Right atrium auricular region (tissue), 2 donors: ENCODE measurements at regions not wholly inside any gene's neighbourhood (a gene's known extent, or its start where the extent isn't known, plus 50 kb on each side); places are given as distances from the start of the nearest gene placed in this dataset.

ENCODE experiments used
- DNase-seq: peaks from one replicate; pipeline ENCODE4 v3.0.0-alpha.2; 2019; ENCODE audit warnings: low spot score
- H3K27ac ChIP-seq, 2 donors: fragments of 200-600 bp; sonication (generic); 1 replicate in 1 of 2; 2 replicates in 1 of 2; pipeline ENCODE4 v1.5.1; 2016 to 2019
- H3K27me3 ChIP-seq, 2 donors: fragments of 200-600 bp; sonication (generic); one replicate each; pipeline versions ENCODE4 v1.5.1 to v1.6.0; 2017 to 2019
- H3K36me3 ChIP-seq: fragments of 200-600 bp; sonication (generic); one replicate; pipeline ENCODE4 v1.5.1; 2016
- H3K4me1 ChIP-seq, 2 donors: fragments of 200-600 bp; sonication (generic); one replicate each; pipeline versions ENCODE4 v1.5.1 to v1.6.0; 2017 to 2019
- H3K4me3 ChIP-seq, 2 donors: fragments of 200-600 bp; sonication (generic); 1 replicate in 1 of 2; 2 replicates in 1 of 2; pipeline ENCODE4 v1.5.1; 2017 to 2019; ENCODE audit warnings: mild to moderate bottlenecking in 1 of 2, moderate library complexity in 1 of 2
- H3K9me3 ChIP-seq, 2 donors: fragments of 200-600 bp; sonication (generic); one replicate each; pipeline ENCODE4 v1.5.1; 2019
- TF ChIP-seq, protein P1 (sequence below), 2 donors: fragments of 200-600 bp; sonication (generic); IDR thresholded peaks; one replicate each; pipeline ENCODE4 v1.5.1; 2019; ENCODE audit warnings: antibody characterized with exemption in 2 of 2

DNA sequence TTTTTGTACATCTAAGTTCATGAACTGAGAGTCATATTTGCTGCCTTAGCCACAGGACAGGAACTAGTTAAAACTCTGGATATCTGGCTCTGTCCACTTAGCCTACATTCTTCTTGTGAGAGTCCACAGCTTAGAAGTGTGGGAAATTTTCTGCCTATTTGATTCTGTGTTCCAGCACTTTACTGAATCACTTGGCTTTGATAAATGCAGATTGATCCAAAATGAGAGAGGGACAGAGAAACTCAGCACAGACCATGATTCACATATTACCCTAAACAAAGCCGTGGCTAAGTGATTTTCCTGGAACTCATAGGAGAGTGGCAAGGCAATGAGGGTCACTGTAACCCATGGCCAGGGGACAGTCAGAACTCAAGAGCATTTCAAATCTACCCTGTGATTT, 87.5 kb upstream of the CADPS start:
- Histone ChIP-seq H3K27ac (no peak overlapping the region), H3K4me3 (no peak overlapping the region), H3K9me3 (peaks cover 0 to 7% of the 10 kb centered on the region in 2 donors), H3K36me3 (no peaks in the 10 kb centered on the region), H3K27me3 (no peaks in the 10 kb centered on the region), H3K4me1 (no peaks in the 10 kb centered on the region)
- TF ChIP-seq, protein P1, sequence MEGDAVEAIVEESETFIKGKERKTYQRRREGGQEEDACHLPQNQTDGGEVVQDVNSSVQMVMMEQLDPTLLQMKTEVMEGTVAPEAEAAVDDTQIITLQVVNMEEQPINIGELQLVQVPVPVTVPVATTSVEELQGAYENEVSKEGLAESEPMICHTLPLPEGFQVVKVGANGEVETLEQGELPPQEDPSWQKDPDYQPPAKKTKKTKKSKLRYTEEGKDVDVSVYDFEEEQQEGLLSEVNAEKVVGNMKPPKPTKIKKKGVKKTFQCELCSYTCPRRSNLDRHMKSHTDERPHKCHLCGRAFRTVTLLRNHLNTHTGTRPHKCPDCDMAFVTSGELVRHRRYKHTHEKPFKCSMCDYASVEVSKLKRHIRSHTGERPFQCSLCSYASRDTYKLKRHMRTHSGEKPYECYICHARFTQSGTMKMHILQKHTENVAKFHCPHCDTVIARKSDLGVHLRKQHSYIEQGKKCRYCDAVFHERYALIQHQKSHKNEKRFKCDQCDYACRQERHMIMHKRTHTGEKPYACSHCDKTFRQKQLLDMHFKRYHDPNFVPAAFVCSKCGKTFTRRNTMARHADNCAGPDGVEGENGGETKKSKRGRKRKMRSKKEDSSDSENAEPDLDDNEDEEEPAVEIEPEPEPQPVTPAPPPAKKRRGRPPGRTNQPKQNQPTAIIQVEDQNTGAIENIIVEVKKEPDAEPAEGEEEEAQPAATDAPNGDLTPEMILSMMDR (IDR thresholded peaks at IDR 0.05): no peak
- no peak for DNase-seq

DNA sequence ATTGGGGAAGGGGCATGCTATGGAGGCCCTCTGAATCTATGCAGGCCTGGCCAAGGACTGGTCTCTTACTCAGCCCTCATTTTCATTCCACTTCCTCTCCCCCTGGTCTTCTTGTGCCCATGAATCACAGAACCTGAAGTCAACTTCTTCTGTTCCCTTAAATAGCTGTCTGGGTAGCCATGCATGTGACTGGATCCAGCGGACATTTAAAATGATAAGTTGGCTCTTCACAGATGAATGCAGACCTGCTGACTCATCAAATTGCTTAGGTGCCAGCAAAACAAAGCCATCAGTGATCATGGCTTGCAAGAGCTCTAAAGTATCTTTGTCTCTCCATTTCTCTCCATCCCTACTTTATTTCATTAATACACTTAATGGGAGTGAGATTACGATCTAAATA, 90.1 kb upstream of the CADPS start:
- no peaks in the 10 kb centered on the region for H3K4me1 ChIP-seq
- no peaks in the 10 kb centered on the region for H3K27me3 ChIP-seq
- no peak for DNase-seq
- peak overlapping the region in 1 of 2 donors; percentile 38 for H3K27ac ChIP-seq
- no peak overlapping the region for H3K4me3 ChIP-seq
- H3K9me3 ChIP-seq: no peaks in the 10 kb centered on the region
- TF ChIP-seq, protein P1 (IDR thresholded peaks at IDR 0.05): no peak
- no peaks in the 10 kb centered on the region for H3K36me3 ChIP-seq

DNA sequence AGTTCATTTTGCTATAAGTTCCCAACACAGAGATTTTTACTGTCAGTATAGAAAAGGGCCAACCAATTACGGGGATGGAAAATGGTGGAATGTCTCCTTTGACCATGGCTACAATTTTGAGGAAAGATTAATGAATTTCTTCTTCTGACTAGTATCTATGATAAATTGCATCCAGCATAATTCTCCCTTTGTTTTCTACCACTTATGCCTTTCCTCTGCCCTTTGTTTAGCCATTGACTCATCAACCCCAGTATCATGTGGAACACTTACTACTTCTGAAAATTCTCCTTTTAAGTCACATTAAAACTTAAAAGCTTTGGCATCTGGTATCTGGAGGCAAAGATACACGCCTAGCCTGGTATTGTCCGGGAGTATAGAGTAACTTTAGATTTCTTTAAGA, 92.9 kb upstream of the CADPS start:
- Histone ChIP-seq H3K9me3 (no peaks in the 10 kb centered on the region), H3K27ac (no peak overlapping the region), H3K27me3 (no peaks in the 10 kb centered on the region), H3K4me1 (no peaks in the 10 kb centered on the region), H3K36me3 (no peaks in the 10 kb centered on the region), H3K4me3 (no peak overlapping the region)
- no peak for DNase-seq
- TF ChIP-seq, protein P1 (IDR thresholded peaks at IDR 0.05): no peak

DNA sequence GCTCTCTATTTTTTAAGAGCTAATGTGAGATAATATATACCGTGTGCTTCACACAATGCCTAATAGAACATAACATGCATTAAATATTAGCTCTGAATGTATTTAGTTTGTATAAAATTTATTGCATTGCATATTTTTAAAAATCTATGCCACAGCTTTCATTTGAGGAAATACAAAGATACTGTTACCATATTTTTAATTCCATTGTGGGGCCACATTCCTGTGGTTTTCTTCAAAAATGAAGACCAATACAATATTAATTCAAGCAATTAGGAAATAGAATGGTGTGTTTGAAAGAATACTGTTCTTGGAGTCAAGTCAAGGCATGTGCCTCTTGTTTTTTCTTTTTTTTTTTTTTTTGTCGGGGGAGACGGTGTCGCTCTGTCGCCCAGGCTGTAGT, 95.4 kb upstream of the CADPS start:
- TF ChIP-seq, protein P1 (IDR thresholded peaks at IDR 0.05): no peak
- Histone ChIP-seq H3K9me3 (no peaks in the 10 kb centered on the region), H3K4me1 (no peaks in the 10 kb centered on the region), H3K4me3 (no peak overlapping the region), H3K27ac (no peak overlapping the region), H3K27me3 (no peaks in the 10 kb centered on the region), H3K36me3 (no peaks in the 10 kb centered on the region)
- no peak for DNase-seq

DNA sequence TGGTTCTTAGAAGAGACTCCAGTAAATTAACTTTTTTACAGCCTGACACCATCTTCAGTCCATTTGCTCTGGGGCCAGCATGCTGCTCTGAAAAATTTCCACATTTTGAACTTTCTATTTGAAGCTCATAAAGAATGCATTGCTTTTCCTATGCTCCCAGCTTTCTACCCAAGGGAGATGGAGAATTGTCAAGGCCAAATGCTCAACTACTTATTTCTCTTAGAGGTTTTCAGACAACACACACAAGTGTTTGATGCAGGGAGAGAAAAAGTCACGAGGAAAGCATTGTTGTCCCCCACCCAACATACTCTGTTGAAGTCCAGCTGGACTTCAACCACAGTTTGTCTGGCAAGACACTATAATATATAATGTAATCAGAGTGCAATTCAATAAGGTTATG, 100.3 kb upstream of the CADPS start:
- H3K27ac ChIP-seq: no peak overlapping the region
- H3K9me3 ChIP-seq: no peaks in the 10 kb centered on the region
- DNase-seq: no peak
- TF ChIP-seq, protein P1 (IDR thresholded peaks at IDR 0.05): no peak
- no peak overlapping the region for H3K4me3 ChIP-seq
- H3K36me3 ChIP-seq: no peaks in the 10 kb centered on the region
- H3K4me1 ChIP-seq: no peaks in the 10 kb centered on the region
- H3K27me3 ChIP-seq: no peaks in the 10 kb centered on the region

DNA sequence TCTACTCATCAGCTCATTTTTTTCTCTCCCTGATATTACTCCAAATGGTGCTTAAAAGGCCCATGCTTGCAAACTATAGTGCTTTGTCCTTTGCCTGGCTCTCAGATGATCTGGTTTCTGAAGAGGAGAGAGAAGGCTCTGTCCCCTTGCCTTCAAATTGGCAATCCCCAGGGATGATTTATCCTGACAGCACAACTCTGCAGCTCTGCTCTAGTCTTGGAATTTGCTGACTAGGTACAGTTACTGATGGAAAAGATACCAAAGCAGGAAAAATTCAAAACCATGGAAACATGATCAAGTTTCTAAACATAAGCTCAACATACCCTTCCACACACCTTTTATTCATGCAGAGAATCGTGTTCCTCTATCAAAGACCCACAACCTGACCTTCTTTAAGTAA, 106.7 kb upstream of the CADPS start:
- Histone ChIP-seq H3K27me3 (no peaks in the 10 kb centered on the region), H3K27ac (no peak overlapping the region), H3K36me3 (no peaks in the 10 kb centered on the region), H3K4me3 (no peak overlapping the region), H3K4me1 (no peaks in the 10 kb centered on the region), H3K9me3 (no peaks in the 10 kb centered on the region)
- TF ChIP-seq, protein P1 (IDR thresholded peaks at IDR 0.05): no peak
- no peak for DNase-seq
